HG02798 (cell line): ENCODE measurements at regions not wholly inside any gene's neighbourhood (a gene's known extent, or its start where the extent isn't known, plus 50 kb on each side); places are given as distances from the start of the nearest gene placed in this dataset.
"Not testable (repeated sequence)": the region's sequence is repeated elsewhere in the genome, so short reads cannot be mapped to it uniquely, and the experiment has no call there.

Source experiments
- ATAC-seq: cut with Tn5 transposase; IDR thresholded peaks from one replicate; pipeline ENCODE4 v1.9.1; 2021; ENCODE audit warnings: mild to moderate bottlenecking; ENCODE audit not compliant: unreplicated experiment, poor library complexity

DNA sequence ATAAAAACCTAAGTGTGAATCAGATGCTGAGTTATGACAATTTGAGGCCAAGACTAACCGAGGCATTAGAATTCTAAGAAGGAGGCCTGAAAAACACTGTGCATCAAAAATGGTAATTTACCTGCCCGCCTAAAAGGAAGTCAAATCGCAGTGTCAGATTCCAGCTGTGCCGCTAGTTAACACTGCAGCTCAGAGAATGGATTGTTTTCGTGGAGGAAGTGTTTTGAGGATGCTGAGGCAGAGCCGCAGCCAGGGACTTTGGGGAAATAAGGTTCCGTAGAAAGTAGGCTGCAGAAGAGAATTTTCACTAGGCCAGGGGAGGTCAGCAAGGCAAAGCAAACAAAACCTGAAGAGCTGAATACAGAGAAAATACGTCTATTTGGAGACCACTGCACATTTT, 226.4 kb upstream of the ISL1 start:
- no peak for ATAC-seq

DNA sequence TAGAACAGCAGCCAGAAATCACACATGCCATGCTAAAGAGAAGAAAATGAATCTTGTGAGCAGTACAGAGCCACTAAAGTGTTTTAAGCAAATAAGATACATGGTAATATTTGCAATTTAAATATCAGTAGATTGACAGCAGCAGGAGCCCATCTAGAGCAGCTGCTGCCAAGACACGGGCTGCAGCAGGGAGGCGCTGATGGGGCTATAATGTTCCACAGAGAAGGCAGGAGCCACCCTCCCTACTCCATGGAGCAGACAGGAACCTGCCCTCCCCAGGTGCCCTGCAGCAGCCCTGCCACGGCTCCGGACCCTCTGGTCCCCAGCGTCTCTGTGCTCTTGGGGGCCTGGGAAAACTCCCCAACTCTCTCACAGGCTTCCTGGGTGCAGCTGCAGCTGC, 224.1 kb upstream of the ISL1 start:
- ATAC-seq: no peak

DNA sequence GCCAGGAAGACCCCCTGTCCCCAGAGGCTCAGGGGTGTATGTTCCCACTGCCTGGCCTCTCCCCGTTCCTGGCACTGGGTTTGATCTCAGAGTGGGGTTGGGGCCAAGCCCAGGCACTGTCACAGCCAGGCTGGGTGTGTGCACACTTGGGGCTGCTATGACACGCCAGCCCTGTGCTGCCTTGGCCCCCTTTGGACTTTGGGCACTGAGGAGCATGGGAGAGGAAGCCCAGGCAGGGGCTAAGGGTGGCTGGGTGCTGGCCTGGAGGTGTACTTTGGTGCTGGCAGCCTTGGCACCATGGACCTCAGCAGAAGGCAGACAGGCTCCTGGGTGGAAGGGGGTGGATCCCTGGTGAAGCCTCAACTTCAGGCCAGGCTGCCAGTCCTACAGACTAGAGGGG, 223.6 kb upstream of the ISL1 start:
- ATAC-seq: no peak

DNA sequence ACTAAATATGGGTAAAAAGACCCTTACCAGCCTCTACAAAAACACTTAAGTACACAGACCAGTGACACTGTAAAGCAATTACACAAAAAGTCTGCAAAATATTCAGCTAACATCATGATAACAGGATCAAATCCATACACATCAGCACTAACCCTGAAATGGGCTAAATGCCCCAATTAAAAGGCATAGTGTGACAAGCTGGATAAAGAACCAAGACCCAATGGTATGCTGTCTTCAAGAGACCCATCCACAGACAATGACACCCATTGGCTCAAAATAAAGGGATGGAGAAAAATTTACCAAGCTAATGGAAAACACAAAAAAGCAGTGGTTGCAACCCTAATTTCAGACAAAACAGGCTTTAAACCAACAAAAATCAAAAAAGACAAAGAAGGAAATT, 221.0 kb upstream of the ISL1 start:
- ATAC-seq: no peak

DNA sequence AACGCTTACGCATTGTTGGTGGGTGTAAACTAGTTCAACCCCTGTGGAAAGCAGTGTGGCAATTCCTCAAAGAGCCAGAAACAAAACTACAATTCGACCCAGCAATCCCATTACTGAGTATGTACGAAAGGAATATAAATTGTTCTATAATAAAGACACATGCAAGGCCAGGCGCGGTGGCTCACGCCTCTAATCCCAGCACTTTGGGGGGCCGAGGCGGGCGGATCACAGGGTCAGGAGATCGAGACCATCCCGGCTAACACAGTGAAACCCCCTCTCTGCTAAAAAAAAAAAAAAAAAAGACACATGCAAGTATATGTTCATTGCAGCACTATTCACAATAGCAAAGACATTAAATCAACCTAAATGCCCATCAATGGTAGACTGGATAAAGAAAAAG, 217.6 kb upstream of the ISL1 start:
- not testable (repeated sequence) for ATAC-seq

DNA sequence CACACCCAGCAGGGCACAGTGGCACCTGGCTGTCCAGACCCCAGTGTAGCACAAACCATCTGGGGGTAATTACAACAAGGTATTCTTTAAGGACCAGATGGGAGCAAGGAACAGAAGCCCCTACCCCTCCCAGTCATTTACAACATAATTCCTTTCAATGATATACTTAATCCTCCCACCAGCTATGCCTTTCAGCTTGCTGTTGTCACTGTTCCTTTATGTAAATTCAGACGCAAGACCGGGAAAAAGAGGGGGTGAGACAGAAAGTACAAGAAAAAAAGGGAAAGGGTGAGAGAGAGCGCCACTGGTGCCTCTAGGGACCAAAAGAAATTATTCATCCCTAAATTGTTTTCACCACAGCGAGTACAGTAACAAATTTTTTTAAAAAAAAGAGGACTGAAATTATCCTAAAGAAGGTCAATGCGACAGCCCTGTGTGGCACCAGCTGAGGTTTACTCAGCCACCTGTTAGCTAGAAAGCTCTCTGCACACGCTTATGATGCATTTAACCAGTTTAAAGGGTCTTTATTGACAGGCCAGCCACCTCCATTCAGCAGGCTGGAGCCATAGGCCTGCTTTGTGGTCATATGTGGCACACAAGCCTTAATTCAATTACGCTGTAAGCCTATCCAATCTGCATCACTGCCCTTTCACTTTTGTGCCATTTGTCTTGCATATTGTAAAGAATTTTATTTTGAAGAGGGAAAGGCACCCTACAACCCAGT, 210.2 kb upstream of the ISL1 start:
- ATAC-seq: no peak

DNA sequence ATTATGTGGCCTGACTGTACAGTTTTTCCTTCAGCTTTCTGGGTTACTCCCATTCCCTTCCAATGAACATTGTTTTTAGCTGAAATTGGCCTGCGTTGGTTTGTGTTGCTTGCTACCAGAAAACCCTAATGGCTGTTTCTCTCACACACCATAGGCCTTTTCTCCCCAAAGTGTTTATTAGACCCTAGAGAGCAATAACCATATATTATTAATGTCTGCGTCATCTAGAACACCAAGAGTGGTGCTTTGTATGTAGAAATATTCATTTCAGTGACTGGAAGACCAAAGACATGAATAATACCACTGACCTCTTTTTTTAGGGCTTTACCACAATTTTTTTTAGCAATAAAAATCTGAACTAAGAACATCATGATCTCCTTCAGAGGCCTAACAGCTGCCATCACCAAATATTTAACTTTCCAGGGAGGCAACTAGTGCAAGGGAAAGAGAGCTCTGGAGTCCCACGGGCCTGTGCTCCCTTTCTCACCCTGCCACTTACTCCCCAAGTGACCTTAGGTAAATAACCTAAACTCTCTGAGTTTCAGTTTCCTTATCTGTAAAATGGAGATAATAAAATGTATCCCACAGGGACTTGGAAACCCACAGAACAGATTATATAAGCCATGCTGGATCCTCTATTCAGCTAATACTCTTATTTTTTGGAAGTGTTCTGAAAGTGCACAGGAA, 201.9 kb upstream of the ISL1 start:
- ATAC-seq: no peak

DNA sequence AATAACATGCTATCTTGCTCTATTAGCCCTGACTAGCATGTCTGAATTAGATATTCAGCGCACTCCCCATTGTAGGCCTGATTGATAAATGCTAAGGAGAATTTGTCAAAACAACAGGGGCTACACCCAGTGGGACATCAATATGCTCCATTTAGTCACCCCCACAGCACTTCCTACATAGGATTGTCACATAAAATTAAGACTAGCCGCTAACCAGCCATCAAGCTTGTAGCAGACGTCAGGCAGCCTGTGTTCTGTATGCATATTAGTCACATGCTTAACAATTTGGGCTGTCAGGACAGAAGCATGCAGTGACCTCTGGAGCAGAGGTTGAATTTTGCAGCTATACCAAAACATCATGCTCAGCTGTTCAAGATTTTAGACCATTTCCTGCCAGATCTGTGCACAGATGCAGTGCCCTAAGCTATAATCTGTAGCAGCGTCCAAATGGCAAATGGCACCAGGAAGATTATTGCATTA, 197.4 kb upstream of the ISL1 start:
- ATAC-seq: no peak

DNA sequence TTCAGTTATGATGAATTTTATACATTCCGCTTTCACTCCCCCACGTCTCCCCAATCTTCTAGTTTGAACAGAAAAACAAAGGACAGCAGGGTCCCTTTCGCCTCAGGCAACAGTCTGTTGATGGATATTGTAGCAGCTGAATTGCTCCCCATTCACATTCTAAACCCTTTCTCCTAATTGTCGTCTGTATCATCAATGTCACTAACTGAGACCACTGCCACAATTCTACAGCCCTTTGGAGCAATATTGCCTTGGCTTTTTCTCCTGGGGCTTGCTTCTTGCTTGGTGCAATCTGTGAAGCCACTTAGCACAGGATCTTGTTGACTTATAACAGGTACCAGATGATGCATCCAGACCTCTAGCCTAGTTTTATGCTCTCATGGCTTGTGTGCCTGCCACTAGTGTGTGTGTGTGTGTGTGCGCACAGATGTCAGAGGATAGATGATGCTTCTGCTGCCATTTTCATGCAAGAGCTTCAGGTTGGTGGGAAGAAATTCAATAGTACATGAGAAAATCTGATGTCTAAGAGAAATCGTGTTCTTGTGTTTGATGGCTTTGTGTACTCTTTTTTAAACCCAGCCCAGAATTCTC, 195.2 kb upstream of the ISL1 start:
- ATAC-seq: no peak

DNA sequence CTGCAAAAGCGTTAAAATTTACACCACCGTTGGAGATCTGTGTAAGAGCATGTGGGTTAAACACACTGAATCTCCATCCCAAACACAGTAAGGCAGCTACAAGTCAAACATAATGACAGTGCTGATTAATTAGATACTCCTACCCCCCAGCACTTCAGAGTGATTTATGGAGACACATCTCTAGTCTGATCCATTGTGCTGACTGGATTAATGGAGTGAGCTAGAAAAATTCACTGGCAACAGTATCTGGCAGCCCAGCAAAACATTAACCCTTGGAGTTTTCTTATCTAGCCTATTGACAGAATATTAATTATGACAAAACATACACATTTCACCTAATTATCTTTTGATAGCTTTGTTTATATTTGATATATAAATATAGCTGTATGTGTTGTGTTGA, 188.6 kb upstream of the ISL1 start:
- no peak for ATAC-seq

DNA sequence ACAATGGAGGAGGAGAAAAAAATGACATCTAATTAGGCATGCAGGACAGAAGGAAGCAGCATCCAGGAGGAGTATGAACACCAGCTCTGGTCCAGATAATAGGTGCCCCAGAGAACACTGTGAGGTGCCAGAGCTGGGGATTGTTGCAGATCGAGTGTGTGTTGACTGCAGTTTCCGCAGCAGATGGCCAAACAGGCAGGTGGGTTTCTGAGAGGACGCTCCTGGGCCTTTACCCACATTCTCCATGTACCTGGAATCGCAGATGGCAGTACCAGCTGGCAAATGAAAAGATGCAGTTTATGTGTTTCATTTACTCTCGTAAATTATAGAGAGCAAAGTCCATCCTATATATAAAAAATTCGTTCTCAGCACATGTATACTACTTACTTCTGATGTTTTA, 182.2 kb upstream of the ISL1 start:
- no peak for ATAC-seq

DNA sequence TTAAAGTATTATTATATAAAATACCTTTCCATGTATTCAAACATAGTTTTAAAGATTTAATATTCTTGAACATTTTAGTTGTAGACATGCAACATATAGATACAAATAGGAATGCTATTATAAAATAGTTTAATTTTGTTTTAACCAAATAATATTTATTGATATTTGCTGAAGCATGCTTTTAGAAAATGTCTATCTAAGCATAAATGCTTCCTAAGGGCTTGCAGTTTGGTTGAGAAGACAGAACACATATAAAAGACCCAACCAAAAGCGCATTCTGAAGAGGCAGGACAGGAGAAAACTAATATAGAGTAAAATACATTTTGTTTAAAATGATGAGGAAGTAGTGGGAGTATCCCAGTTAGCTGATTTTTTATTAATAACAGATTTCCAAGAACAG, 181.5 kb upstream of the ISL1 start:
- no peak for ATAC-seq

DNA sequence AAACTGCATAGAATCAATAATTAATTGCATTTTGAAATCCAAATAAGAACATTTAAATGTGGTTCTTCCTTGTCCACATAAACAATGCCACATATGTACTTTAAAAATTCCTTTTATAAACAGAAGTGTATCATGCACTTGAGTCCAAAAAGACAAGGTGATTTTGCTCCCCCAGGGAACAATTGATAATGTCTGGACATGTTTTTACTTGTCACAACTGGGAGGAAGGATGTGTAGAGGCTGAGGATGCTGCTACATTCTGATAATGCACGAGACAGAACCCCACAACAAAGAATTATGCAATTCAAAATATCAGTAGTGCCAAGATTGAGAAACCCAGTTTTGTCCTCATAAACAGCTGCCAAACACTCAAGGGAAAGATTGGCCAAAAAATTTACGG, 181.1 kb upstream of the ISL1 start:
- no peak for ATAC-seq

DNA sequence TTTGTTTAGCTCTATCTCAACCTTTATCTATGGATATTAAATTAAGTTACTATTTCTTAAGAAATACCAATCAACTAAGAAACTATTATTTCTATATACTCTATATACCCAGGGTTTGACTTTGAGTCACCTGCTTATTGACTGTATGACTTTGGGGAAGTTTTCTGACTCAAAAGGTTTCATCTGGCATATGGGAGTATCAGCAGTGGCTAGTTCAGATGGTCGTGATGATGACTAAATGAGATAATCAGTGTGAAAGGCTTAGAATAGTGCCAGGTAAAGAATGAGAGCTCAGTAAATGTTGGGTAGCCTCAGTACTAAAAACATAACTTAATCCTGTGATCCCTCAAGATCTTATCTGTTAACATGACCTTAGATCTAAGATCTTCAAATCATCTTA, 179.7 kb upstream of the ISL1 start:
- ATAC-seq: peak; percentile 42

DNA sequence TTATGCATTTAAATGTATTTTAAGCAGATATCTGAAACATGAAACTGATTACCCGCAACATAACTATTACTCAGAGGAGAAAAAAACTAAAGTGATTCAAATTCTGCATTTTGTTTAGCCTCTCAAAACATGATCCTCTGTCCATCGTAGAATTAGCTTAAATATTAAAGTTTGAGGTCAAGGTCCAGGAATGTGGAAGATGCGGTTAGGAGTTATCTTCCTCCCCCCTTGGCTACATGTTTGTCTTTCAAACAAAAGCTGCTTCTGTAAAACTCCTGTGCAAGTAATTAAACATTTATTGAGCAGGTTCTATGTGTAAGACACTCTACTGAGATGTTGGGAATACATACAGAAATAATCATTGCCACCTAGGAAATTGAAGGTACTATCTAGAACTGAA, 175.0 kb upstream of the ISL1 start:
- ATAC-seq: no peak

DNA sequence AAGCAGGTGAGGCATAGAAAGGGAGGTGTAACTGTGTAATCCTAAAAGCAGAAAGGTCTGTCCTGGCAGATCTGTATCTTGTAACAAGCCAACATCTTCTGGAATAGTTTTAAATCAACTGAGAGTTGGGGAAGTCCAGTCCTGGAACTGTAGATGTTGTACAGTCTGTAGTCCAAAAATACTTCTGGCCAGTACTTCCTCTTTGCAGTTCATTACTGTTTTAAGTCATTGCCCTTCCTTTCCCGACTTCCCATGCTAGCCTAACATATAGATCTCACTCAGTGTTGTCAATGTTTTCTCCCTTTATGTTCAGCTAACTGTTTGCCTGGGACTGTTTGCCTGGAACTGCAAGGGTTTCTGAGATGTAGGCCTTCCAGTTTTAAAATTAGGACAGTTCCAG, 168.5 kb upstream of the ISL1 start:
- no peak for ATAC-seq

DNA sequence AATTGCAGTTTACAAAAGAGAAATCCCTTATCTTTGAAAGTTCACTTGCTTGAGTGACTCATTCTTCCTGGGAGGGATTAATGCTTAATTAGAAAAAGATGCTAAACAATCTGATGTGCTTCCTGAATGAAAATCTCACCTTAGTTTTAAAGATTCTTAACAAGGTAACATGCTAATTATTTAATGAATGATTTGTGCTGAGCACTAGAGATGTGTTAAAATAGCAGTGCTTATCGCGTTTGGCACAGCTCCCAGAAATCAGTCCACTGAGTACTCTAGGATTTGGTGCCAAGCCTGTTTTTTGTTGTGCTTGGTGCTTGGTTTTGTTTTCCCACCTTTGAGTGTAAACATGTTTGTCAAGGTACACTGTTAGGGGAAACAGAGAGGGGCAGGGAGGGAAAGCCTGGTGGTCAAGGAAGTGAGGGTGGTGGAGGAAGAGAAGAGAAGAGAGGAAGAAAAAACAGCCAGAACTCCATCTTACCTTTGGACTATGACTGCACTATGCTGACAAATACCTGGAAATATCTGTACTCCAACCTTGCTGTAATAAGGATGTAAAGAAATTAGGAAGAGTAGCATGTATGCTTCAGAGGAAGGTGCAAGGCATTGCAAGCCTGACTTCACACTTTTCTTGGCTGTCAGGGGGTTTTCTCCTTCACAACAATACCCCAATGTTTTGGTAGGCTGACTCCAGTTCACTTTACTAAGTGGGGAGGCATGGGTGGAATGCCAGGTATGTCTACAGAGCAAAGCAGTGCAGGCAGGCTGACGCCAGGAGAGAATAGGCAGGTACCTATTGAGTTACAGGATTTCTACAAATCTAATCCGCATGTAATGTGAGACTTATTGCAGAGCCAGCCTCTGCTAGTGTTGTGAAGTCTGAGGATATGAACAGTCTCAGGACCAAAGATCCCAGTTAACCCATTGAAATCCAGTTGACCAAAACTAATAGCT, 157.2 kb upstream of the ISL1 start:
- ATAC-seq: no peak

DNA sequence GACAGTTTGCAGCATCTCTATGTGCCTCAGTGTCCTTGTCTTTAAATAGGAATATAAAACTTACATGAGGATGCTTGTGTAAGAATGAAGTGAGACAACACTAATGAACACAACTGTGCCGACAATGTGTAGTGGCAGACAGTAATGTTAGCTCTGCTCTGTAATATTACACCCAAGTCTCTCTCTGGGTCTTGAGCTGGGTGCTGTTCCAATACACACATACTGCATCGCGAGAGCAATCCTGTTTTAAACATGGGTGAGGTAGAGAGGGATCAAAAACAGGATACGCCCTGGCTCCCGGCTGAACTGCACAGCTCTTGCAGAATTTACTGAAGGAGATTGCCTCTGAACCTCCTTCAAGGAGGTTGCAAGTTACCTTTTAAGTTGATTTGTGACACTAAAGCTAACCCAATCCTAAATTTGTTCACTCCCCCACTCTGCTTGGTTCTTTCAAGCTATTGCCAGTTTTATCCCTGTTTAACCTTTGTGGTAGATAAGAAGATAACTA, 155.2 kb upstream of the ISL1 start:
- ATAC-seq: no peak

DNA sequence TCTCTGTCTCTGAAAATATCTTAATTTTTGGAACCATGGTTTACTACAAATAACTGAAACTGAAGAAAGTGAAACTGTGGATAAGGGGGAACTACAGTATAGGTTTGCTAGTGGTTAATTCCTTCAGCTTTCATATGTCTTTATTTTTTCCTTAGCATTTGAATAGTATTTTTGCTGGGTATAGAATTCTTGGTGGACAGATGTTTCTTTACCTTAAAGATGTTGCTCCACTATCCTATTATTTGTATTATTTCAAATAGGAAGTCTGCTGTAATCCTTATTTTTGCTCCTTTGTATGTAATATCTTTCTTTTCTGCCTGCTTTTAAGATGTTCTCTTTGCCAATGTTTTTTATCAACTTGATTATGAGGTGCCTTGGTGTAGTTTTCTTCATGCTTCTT, 152.9 kb upstream of the ISL1 start:
- ATAC-seq: no peak

DNA sequence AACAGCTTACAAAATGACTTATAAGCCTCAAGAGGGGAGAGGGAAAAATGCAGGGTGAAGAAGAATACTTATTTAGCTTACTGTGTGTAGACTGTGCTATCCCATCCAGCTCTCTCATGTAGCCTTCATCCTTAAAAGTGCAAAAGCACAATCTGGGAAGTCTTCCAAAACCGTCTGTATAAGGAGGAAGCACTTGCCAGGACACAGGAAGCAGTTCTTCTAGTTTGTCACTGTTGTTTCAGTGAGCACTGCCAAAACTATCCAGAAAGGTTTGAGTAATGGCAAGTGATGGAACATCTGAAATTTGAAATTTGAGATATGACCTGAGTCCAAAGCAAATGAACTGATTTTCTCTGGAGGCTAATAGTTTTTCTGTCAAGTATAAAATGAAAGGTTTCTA, 140.8 kb upstream of the ISL1 start:
- no peak for ATAC-seq
